HCT116 (cell line): ENCODE measurements at regions not wholly inside any gene's neighbourhood (a gene's known extent, or its start where the extent isn't known, plus 50 kb on each side); places are given as distances from the start of the nearest gene placed in this dataset.

Source experiments
- ATAC-seq: fragments of 200-7000 bp; cut with Tn5 transposase; 2 replicates; pipeline ENCODE4 v1.9.1; 2020; ENCODE audit warnings: mild to moderate bottlenecking, moderate library complexity
- BruUV-seq: library from RNA; stranded (reverse); fragments of 400-500 nt; replicated peaks from 2 replicates; lab custom pipeline; 2021; lab: Mats Ljungman, UMichigan
- CTCF ChIA-PET: fragments of 300-600 bp; sonication (Branson Sonifier 250); formaldehyde crosslinking; loops from one replicate; lab custom pipeline; 2021; ENCODE audit warnings: antibody characterized with exemption; lab: Charles Lee
- POLR2A ChIA-PET: fragments of 300-600, 350-600 bp; sonication (Branson Sonifier 250); formaldehyde crosslinking; loops from one replicate; lab custom pipeline; 2021; ENCODE audit warnings: antibody characterized with exemption; lab: Charles Lee
- RAD21 ChIA-PET, 2 experiments: fragments of 300-600 bp; sonication (Branson Sonifier 250); formaldehyde crosslinking; loops; one replicate each; lab custom pipeline; 2023; ENCODE audit warnings: low total read pairs in 2 of 2; ENCODE audit not compliant: uncharacterized antibody in 2 of 2, unreplicated experiment in 2 of 2, low non-redundant PET in 1 of 2; lab: Charles Lee
- DNase-seq: peaks from one replicate; pipeline ENCODE4 v3.0.0-alpha.2; 2010; ENCODE audit warnings: low read depth, low spot score
- H2AFZ ChIP-seq: fragments of 200-600 bp; shearing (Covaris generic), sonication (generic); 2 replicates; pipeline ENCODE4 v1.6.1; 2017; ENCODE audit warnings: low read depth, mixed run types, mixed read lengths, antibody characterized with exemption, low read length; ENCODE audit not compliant: poor library complexity, severe bottlenecking
- H3K27ac ChIP-seq: 2 replicates; pipeline ENCODE4 v1.5.1; 2012; ENCODE audit warnings: low read depth, low read length
- H3K27me3 ChIP-seq: fragments of 200-600 bp; sonication (generic); 2 replicates; pipeline ENCODE4 v1.6.1; 2016; ENCODE audit warnings: mixed run types, low read length, mixed read lengths; ENCODE audit not compliant: insufficient read depth
- H3K36me3 ChIP-seq, 2 experiments: fragments of 200-500 bp in 1 of 2; fragments of 200-600 bp in 1 of 2; sonication (Bioruptor generic) in 1 of 2; sonication (generic) in 1 of 2; 2 replicates each; pipeline versions ENCODE4 v1.5.1 to v1.6.1; 2014 to 2016; ENCODE audit warnings: low read length in 2 of 2, inconsistent platforms in 1 of 2, mixed read lengths in 1 of 2, mixed run types in 1 of 2; ENCODE audit not compliant: insufficient read depth in 2 of 2, control insufficient read depth in 1 of 2
- H3K4me1 ChIP-seq, 2 experiments: fragments of 200-600 bp in 1 of 2; sonication (generic) in 1 of 2; 2 replicates each; pipeline versions ENCODE4 v1.5.1 to v1.6.1; 2012 to 2017; ENCODE audit warnings: low read length in 2 of 2, inconsistent platforms in 1 of 2, mild to moderate bottlenecking in 1 of 2, mixed read lengths in 1 of 2, mixed run types in 1 of 2, moderate library complexity in 1 of 2; ENCODE audit not compliant: insufficient read depth in 2 of 2, control insufficient read depth in 1 of 2
- H3K4me2 ChIP-seq: fragments of 200-600 bp; sonication (generic); 2 replicates; pipeline ENCODE4 v1.6.1; 2017; ENCODE audit warnings: mixed run types, low read length, mixed read lengths
- H3K4me3 ChIP-seq, 2 experiments: fragments of 200-600 bp in 1 of 2; sonication (generic) in 1 of 2; replicated peaks in 1 of 2; 2 replicates each; pipeline ENCODE4 v1.5.1; 2011 to 2016; ENCODE audit warnings: low read length in 2 of 2, control low read depth in 1 of 2, low read depth in 1 of 2, mild to moderate bottlenecking in 1 of 2, mixed read lengths in 1 of 2, mixed run types in 1 of 2
- H3K79me2 ChIP-seq: fragments of 200-600 bp; sonication (generic); 2 replicates; pipeline ENCODE4 v1.6.1; 2017; ENCODE audit warnings: mild to moderate bottlenecking, mixed run types, low read length, moderate library complexity, mixed read lengths; ENCODE audit not compliant: insufficient read depth
- H3K9ac ChIP-seq: fragments of 200-600 bp; sonication (generic); 2 replicates; pipeline ENCODE4 v1.6.1; 2016; ENCODE audit warnings: low read length, mixed read lengths
- H3K9me2 ChIP-seq: fragments of 200-600 bp; sonication (generic), shearing (Covaris generic); 2 replicates; pipeline ENCODE4 v1.6.1; 2017; ENCODE audit warnings: mixed run types, mild to moderate bottlenecking, moderate library complexity; ENCODE audit not compliant: insufficient read depth
- H3K9me3 ChIP-seq, 2 experiments: fragments of 200-500 bp in 1 of 2; fragments of 200-600 bp in 1 of 2; sonication (Bioruptor generic) in 1 of 2; sonication (generic) in 1 of 2; 2 replicates each; pipeline ENCODE4 v1.6.1; 2014 to 2017; ENCODE audit warnings: low read length in 2 of 2, mixed read lengths in 2 of 2, inconsistent platforms in 1 of 2, low read depth in 1 of 2, mild to moderate bottlenecking in 1 of 2, mixed run types in 1 of 2, moderate library complexity in 1 of 2; ENCODE audit not compliant: control insufficient read depth in 1 of 2, insufficient read depth in 1 of 2
- H4K20me1 ChIP-seq: fragments of 200-600 bp; sonication (generic), shearing (Covaris generic); 2 replicates; pipeline ENCODE4 v1.6.1; 2017; ENCODE audit warnings: mixed run types, mild to moderate bottlenecking, moderate library complexity; ENCODE audit not compliant: insufficient read depth
- ATF3 ChIP-seq: IDR thresholded peaks from 2 replicates; pipeline ENCODE4 v1.6.1; 2012
- CBX3 ChIP-seq: IDR thresholded peaks from 2 replicates; pipeline ENCODE4 v1.6.1; 2012; ENCODE audit warnings: low read depth
- CEBPB ChIP-seq: IDR thresholded peaks from 2 replicates; pipeline ENCODE4 v1.6.1; 2012; ENCODE audit warnings: low read depth
- EGR1 ChIP-seq: IDR thresholded peaks from 2 replicates; pipeline ENCODE4 v1.6.1; 2012; ENCODE audit warnings: low read depth
- ELF1 ChIP-seq: IDR thresholded peaks from 2 replicates; pipeline ENCODE4 v1.6.1; 2012; ENCODE audit warnings: low read depth, borderline replicate concordance
- EZH2 ChIP-seq: fragments of 200-600 bp; sonication (generic); IDR thresholded peaks from 2 replicates; pipeline ENCODE4 v1.6.1; 2017; ENCODE audit warnings: antibody characterized with exemption, mixed run types
- EZH2phosphoT487 ChIP-seq: fragments of 200-600 bp; IDR thresholded peaks from 2 replicates; pipeline ENCODE4 v1.6.1; 2018; ENCODE audit warnings: antibody characterized with exemption, borderline replicate concordance
- JUND ChIP-seq: IDR thresholded peaks from 2 replicates; pipeline ENCODE4 v1.6.1; 2012
- POLR2A ChIP-seq: IDR thresholded peaks from 2 replicates; pipeline ENCODE4 v1.7.0; 2011; ENCODE audit warnings: borderline replicate concordance; ENCODE audit not compliant: insufficient read depth, insufficient read length; ENCODE audit errors: extremely low read depth
- POLR2AphosphoS5 ChIP-seq: IDR thresholded peaks from 2 replicates; pipeline ENCODE4 v1.6.1; 2011; ENCODE audit warnings: mild to moderate bottlenecking, low read depth, low read length, moderate library complexity
- RAD21 ChIP-seq: IDR thresholded peaks from 2 replicates; pipeline ENCODE4 v1.6.1; 2012; ENCODE audit warnings: low read depth, mild to moderate bottlenecking
- REST ChIP-seq: IDR thresholded peaks from 2 replicates; pipeline ENCODE4 v1.6.1; 2012; ENCODE audit warnings: low read depth
- SP1 ChIP-seq: IDR thresholded peaks from 2 replicates; pipeline ENCODE4 v1.6.1; 2012; ENCODE audit warnings: low read depth
- SRF ChIP-seq: IDR thresholded peaks from 2 replicates; pipeline ENCODE4 v1.6.1; 2012; ENCODE audit warnings: low read depth
- YY1 ChIP-seq: IDR thresholded peaks from 2 replicates; pipeline ENCODE4 v1.6.1; 2011; ENCODE audit warnings: low read length, low read depth, moderate library complexity, mild to moderate bottlenecking; ENCODE audit not compliant: insufficient replicate concordance; ENCODE audit errors: extremely low read depth
- ZBTB33 ChIP-seq: IDR thresholded peaks from 2 replicates; pipeline ENCODE4 v1.6.1; 2011; ENCODE audit warnings: mild to moderate bottlenecking, low read length, moderate library complexity; ENCODE audit not compliant: insufficient replicate concordance; ENCODE audit errors: extremely low read depth
- ZFX ChIP-seq: fragments of 450-650 bp; IDR thresholded peaks from 2 replicates; pipeline ENCODE4 v1.6.1; 2017
- ZNF274 ChIP-seq: fragments of 200-500 bp; sonication (Bioruptor generic); IDR thresholded peaks from 2 replicates; pipeline ENCODE4 v1.6.1; 2014; ENCODE audit warnings: mild to moderate bottlenecking, low read depth, low read length, inconsistent platforms
- intact Hi-C: fragments of 100-400 bp; cut with micrococcal nuclease; formaldehyde crosslinking; loops from 2 replicates; pipeline ENCODE4 v1.10.0; 2022

GRCh38 chr2:191754103-191754502, 76.2 kb downstream of the NABP1 start (continued):
- TF ChIP-seq REST (no peak), YY1 (no peak), CEBPB (no peak)

- CTCF ChIA-PET = interaction anchor here (3.1 kb wide), 1 partner anchor 406 kb away, joined by 28 read pairs; no protein-coding TSS in a partner anchor
- Histone ChIP-seq H3K79me2 (no peaks in the 10 kb centered on the region), H3K4me2 (no peak overlapping the region), H4K20me1 (no peaks in the 10 kb centered on the region), H3K9me3 (no peaks in the 10 kb centered on the region), H3K36me3 (no peaks in the 10 kb centered on the region), H3K9ac (no peak overlapping the region), H3K4me3 (no peak overlapping the region), H3K4me1 (peaks cover 3 to 12% of the 10 kb centered on the region in 2 experiments; a peak in 3 of 4 replicates), H3K27me3 (no peaks in the 10 kb centered on the region), H3K27ac (no peak overlapping the region), H2AFZ (no peak overlapping the region), H3K9me2 (no peaks in the 10 kb centered on the region)
- POLR2A ChIA-PET = interaction anchor here (0.5 kb wide), 1 partner anchor 15 kb away, joined by 4 read pairs; no protein-coding TSS in a partner anchor
- DNase-seq (no peak), ATAC-seq (no peak)
- RAD21 ChIA-PET = no interaction called here
- BruUV-seq = no TSS peak
- intact Hi-C loops = no loop called here
- no peak for TF ChIP-seq EZH2phosphoT487
- no peak for TF ChIP-seq ZFX
- TF ChIP-seq REST = no peak
- TF ChIP-seq SP1 = no peak
- TF ChIP-seq EZH2 = no peak
- no peak for TF ChIP-seq POLR2AphosphoS5
- TF ChIP-seq ATF3 = no peak
- no peak for TF ChIP-seq JUND
- no peak for TF ChIP-seq ELF1
- no peak for TF ChIP-seq ZBTB33
- TF ChIP-seq SRF = no peak
- TF ChIP-seq EGR1 = no peak
- TF ChIP-seq ZNF274 = no peak
- no peak for TF ChIP-seq CBX3
- no peak for TF ChIP-seq POLR2A
- TF ChIP-seq RAD21 = no peak
These were observed 78.8 kb downstream of the NABP1 start for GRCh38 chr2:191756761-191757160.
